ENCODE measurements at regions not wholly inside any gene's neighbourhood (a gene's known extent, or its start where the extent isn't known, plus 50 kb on each side); places are given as distances from the start of the nearest gene placed in this dataset.

DNA sequence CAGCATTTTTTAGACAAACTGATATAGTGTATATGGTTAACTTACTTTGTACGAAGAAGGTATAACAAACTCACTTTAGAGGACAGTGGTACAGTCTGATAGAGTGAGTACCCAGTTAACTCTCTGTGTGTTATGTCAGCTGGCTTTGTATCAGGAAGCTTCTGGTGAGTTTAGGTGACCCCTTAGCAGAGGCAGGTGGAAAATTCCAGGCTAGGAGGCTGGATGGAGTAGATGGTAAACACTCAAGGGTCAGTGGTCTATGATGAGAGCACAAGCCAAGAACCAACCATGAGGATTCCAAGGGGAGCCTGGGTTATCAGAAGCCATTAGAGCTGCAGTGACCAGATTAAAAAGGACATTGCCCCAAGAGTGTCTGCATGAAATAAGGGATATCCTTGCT, 227.3 kb upstream of the CENPE start:
- TF ChIP-seq SMC3 (IDR thresholded peaks at IDR 0.05; ENCODE audit: borderline replicate concordance, low read length) (no peak), YY1 (IDR thresholded peaks at IDR 0.05; ENCODE audit: low read depth, low read length) (no peak), TAF1 (IDR thresholded peaks at IDR 0.05; ENCODE audit: borderline replicate concordance, low read depth, low read length) (no peak), CHD4 (IDR thresholded peaks at IDR 0.05) (no peak), CEBPB (IDR thresholded peaks at IDR 0.05; ENCODE audit: borderline replicate concordance in 1 of 2, low read depth in 2 of 2, low read length in 2 of 2) (no peak), EP300 (IDR thresholded peaks at IDR 0.05; ENCODE audit: borderline replicate concordance in 1 of 2, control insufficient read depth in 1 of 2, low read depth in 2 of 2, low read length in 2 of 2) (no peak), POU2F2 (IDR thresholded peaks at IDR 0.05; ENCODE audit: borderline replicate concordance, low read depth, low read length) (no peak), CREB1 (IDR thresholded peaks at IDR 0.05; ENCODE audit: low read depth) (no peak), ESRRA (IDR thresholded peaks at IDR 0.05; ENCODE audit: low read length) (no peak), RUNX3 (IDR thresholded peaks at IDR 0.05; ENCODE audit: low read length) (no peak), EZH2 (IDR thresholded peaks at IDR 0.05; ENCODE audit: borderline replicate concordance, control insufficient read depth, low read depth, low read length) (no peak), TCF12 (IDR thresholded peaks at IDR 0.05; ENCODE audit: low read depth, low read length) (no peak)
- TF ChIP-seq, protein P1, sequence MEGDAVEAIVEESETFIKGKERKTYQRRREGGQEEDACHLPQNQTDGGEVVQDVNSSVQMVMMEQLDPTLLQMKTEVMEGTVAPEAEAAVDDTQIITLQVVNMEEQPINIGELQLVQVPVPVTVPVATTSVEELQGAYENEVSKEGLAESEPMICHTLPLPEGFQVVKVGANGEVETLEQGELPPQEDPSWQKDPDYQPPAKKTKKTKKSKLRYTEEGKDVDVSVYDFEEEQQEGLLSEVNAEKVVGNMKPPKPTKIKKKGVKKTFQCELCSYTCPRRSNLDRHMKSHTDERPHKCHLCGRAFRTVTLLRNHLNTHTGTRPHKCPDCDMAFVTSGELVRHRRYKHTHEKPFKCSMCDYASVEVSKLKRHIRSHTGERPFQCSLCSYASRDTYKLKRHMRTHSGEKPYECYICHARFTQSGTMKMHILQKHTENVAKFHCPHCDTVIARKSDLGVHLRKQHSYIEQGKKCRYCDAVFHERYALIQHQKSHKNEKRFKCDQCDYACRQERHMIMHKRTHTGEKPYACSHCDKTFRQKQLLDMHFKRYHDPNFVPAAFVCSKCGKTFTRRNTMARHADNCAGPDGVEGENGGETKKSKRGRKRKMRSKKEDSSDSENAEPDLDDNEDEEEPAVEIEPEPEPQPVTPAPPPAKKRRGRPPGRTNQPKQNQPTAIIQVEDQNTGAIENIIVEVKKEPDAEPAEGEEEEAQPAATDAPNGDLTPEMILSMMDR (IDR thresholded peaks at IDR 0.05 in 2 of 3, conservative IDR thresholded peaks at IDR 0.05 in 1 of 3; ENCODE audit: control insufficient read depth in 2 of 3, extremely low read depth in 1 of 3, insufficient read depth in 1 of 3, low read depth in 3 of 3, low read length in 3 of 3): no peak
- TF ChIP-seq, protein P2, sequence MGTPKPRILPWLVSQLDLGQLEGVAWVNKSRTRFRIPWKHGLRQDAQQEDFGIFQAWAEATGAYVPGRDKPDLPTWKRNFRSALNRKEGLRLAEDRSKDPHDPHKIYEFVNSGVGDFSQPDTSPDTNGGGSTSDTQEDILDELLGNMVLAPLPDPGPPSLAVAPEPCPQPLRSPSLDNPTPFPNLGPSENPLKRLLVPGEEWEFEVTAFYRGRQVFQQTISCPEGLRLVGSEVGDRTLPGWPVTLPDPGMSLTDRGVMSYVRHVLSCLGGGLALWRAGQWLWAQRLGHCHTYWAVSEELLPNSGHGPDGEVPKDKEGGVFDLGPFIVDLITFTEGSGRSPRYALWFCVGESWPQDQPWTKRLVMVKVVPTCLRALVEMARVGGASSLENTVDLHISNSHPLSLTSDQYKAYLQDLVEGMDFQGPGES (IDR thresholded peaks at IDR 0.05): no peak

Measured in GM12878 (cell line).